Activated T-cell treated with anti-CD3 and anti-CD28 coated beads, Interleukin-2, amount 50 U/mL, for 72 hours (primary cell): ENCODE measurements at regions not wholly inside any gene's neighbourhood (a gene's known extent, or its start where the extent isn't known, plus 50 kb on each side); places are given as distances from the start of the nearest gene placed in this dataset.

Source experiments
- ATAC-seq, 2 donors: fragments of 150-1000 bp; cut with Tn5 transposase; replicated peaks in 1 of 2; 2 replicates each; pipeline ENCODE4 v1.10.0; 2021; ENCODE audit warnings: moderate library complexity in 2 of 2, mild to moderate bottlenecking in 1 of 2
- DNase-seq, 2 donors: peaks; one replicate each; pipeline ENCODE4 v3.0.0; 2021 to 2022; ENCODE audit warnings: mixed read lengths in 1 of 2
- H3K27ac Mint-ChIP-seq: one replicate; pipeline ENCODE4 v1.8.0; 2022; ENCODE audit warnings: mild to moderate bottlenecking, moderate library complexity, mixed read lengths
- H3K27me3 Mint-ChIP-seq: one replicate; pipeline ENCODE4 v1.8.0; 2022; ENCODE audit warnings: low read depth, mixed read lengths
- H3K36me3 Mint-ChIP-seq, 2 donors: one replicate each; pipeline ENCODE4 v1.8.0; 2022; ENCODE audit warnings: mixed read lengths in 2 of 2, mild to moderate bottlenecking in 1 of 2; ENCODE audit not compliant: insufficient read depth in 2 of 2
- H3K4me1 Mint-ChIP-seq: one replicate; pipeline ENCODE4 v1.8.0; 2022; ENCODE audit warnings: low read depth, mixed read lengths
- H3K4me3 Mint-ChIP-seq, 2 donors: one replicate each; pipeline ENCODE4 v1.8.0; 2022; ENCODE audit warnings: mild to moderate bottlenecking in 2 of 2, mixed read lengths in 2 of 2, moderate library complexity in 2 of 2
- H3K9me3 Mint-ChIP-seq, 2 donors: one replicate each; pipeline ENCODE4 v1.8.0; 2022; ENCODE audit warnings: mixed read lengths in 2 of 2

GRCh38 chr4:23741681-23742191 is 148.1 kb downstream of the PPARGC1A start:
- no peak for ATAC-seq
- Mint-ChIP-seq H3K36me3 (no peaks in the 10 kb centered on the region), H3K27me3 (no peaks in the 10 kb centered on the region), H3K27ac (no peak overlapping the region), H3K4me3 (no peak overlapping the region), H3K9me3 (no peaks in the 10 kb centered on the region), H3K4me1 (no peaks in the 10 kb centered on the region)
- no peak for DNase-seq

- DNase-seq, result no peak
- Mint-ChIP-seq H3K9me3 (peaks cover 0 to 3% of the 10 kb centered on the region in 2 donors), H3K36me3 (no peaks in the 10 kb centered on the region), H3K27me3 (no peaks in the 10 kb centered on the region), H3K27ac (no peak overlapping the region), H3K4me1 (no peaks in the 10 kb centered on the region), H3K4me3 (no peak overlapping the region)
- no peak for ATAC-seq
These were observed 152.3 kb downstream of the PPARGC1A start for GRCh38 chr4:23737571-23737970.

DNA sequence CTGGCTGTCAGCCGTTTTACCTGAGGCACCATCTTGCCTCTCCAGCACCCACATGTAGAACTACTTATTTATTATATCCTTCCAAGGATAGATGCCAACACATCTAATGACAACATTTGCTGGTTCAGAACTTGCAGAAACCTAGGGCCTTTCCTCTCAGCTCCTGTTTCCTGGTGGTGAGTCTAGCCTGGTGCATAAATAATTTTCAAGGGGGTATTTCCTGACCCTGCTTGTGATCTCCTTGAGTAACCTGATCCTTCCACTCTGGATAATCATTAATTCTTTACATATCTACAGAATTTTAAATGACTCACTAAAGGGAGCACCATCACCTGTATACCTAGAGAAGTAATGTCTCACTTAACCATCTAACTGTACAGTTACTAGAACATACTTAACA is 153.4 kb downstream of the PPARGC1A start:
- ATAC-seq, result no peak
- Mint-ChIP-seq H3K4me1 (no peaks in the 10 kb centered on the region), H3K27me3 (no peaks in the 10 kb centered on the region), H3K9me3 (peaks cover 0 to 3% of the 10 kb centered on the region in 2 donors), H3K4me3 (no peak overlapping the region), H3K36me3 (no peaks in the 10 kb centered on the region), H3K27ac (no peak overlapping the region)
- no peak for DNase-seq

DNA sequence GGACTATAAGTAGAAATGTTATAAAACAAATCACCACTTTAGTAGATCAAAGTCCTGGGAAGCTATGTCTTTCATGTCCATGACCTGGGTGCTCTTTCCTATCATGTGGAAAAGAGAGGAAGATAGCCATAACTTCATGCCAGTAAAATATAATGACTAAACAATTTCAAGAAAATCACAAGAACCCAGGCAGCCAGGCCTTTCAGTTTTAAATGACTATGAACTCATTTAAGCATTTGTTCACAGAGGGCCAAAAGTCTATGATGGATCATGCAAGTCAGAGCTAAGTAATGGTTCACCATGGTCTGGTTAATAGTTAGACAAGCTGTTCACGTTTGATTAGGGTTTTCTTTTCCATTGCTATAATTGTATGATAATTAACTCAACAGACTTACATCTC is 155.8 kb downstream of the PPARGC1A start:
- Mint-ChIP-seq H3K27me3 (no peaks in the 10 kb centered on the region), H3K36me3 (no peaks in the 10 kb centered on the region), H3K27ac (no peak overlapping the region), H3K9me3 (peaks cover 0 to 3% of the 10 kb centered on the region in 2 donors), H3K4me1 (no peaks in the 10 kb centered on the region), H3K4me3 (no peak overlapping the region)
- DNase-seq (no peak), ATAC-seq (no peak)

DNA sequence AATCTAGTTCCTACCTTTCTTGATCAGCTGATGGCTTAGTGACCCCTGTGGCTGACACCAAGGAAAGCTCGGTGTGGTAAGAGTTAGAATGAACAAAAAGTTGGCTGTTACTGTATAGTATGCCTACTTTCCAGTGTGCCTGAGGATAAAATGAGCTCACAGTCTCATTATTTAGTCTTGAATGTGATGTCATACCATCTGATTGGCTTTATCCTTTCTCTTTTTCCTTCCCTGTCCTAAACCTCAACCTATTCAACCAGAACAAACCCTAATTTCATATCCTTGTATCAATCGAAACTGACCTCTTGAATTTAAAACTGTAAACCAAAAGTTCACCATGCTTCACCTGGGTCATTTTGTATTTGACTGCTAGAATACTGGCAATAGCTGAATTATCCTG is 156.4 kb downstream of the PPARGC1A start:
- no peaks in the 10 kb centered on the region for H3K36me3 Mint-ChIP-seq
- ATAC-seq, result no peak
- H3K4me3 Mint-ChIP-seq, result no peak overlapping the region
- H3K9me3 Mint-ChIP-seq, result peaks cover 0 to 3% of the 10 kb centered on the region in 2 donors
- H3K4me1 Mint-ChIP-seq, result no peaks in the 10 kb centered on the region
- no peak overlapping the region for H3K27ac Mint-ChIP-seq
- DNase-seq, result no peak
- H3K27me3 Mint-ChIP-seq, result no peaks in the 10 kb centered on the region

DNA sequence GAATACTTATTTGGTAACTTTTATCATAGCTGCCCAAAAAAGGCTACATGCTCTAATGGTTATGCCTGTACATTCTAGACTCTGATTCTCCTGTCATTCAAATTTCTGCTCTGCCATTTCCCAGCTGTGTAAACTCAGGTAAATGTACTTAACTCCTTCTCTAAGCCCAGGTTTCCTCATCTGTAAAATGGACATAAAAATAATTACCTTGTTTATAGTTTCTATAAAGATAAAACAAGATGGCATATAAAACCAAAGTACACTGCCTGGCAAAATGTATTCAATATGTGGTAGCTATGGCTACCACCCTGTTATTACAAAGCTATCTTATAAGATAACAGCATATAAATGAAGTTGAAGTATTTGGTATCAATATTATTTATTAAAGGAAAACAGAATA is 158.8 kb downstream of the PPARGC1A start:
- Mint-ChIP-seq H3K9me3 (peaks cover 0 to 2% of the 10 kb centered on the region in 2 donors), H3K36me3 (no peaks in the 10 kb centered on the region)
- ATAC-seq, result no peak

DNA sequence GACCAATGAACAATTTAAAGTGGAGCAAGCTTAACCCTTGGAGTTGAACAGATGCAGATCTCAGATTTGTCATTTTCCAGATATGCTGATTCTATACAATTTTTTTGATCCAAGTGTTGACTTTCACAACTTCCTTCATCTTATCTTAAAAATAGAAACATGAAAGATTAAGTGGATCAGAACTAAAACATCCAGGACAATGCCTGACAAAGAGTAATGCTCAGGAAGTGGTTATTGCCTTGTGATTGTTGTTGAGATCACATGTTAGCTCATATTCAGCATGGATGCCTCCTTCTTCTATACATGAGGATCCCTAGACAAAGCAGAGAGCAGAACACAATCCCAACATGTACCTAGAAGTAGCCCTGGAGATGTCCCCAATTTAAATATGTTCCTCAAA is 160.9 kb downstream of the PPARGC1A start:
- no peak overlapping the region for H3K27ac Mint-ChIP-seq
- DNase-seq (no peak), ATAC-seq (no peak)
- no peaks in the 10 kb centered on the region for H3K36me3 Mint-ChIP-seq
- no peaks in the 10 kb centered on the region for H3K4me1 Mint-ChIP-seq
- no peaks in the 10 kb centered on the region for H3K27me3 Mint-ChIP-seq
- no peaks in the 10 kb centered on the region for H3K9me3 Mint-ChIP-seq
- no peak overlapping the region for H3K4me3 Mint-ChIP-seq

More for the DNA sequence above, 158.8 kb downstream of the PPARGC1A start:
- Mint-ChIP-seq H3K27me3 (no peaks in the 10 kb centered on the region), H3K27ac (no peak overlapping the region), H3K4me1 (no peaks in the 10 kb centered on the region), H3K4me3 (no peak overlapping the region)
- DNase-seq, result no peak

GRCh38 chr4:23728393-23728792 is 161.5 kb downstream of the PPARGC1A start:
- Mint-ChIP-seq H3K27ac (no peak overlapping the region), H3K9me3 (no peaks in the 10 kb centered on the region), H3K4me1 (no peaks in the 10 kb centered on the region), H3K36me3 (no peaks in the 10 kb centered on the region), H3K4me3 (no peak overlapping the region), H3K27me3 (no peaks in the 10 kb centered on the region)
- ATAC-seq (no peak), DNase-seq (no peak)

DNA sequence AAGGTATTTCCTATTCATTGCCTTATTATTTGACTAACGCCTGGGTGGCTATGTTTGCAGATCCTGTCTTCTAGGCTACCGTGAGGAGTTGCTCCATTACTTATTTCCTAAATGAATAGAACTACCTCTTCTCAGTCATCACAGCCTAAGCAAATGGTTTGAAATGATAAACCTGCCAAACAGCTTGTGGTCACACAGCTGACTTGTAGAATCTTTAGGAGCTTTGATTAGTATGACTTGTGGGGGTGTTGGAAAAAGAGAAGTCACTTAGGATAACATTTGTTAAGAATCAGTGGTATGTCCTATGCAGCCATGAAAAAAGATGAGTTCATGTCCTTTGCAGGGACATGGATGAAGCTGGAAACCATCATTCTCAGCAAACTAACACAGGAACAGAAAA is 169.3 kb downstream of the PPARGC1A start:
- no peaks in the 10 kb centered on the region for H3K4me1 Mint-ChIP-seq
- DNase-seq (no peak), ATAC-seq (no peak)
- no peaks in the 10 kb centered on the region for H3K36me3 Mint-ChIP-seq
- no peak overlapping the region for H3K4me3 Mint-ChIP-seq
- H3K27me3 Mint-ChIP-seq, result no peaks in the 10 kb centered on the region
- no peaks in the 10 kb centered on the region for H3K9me3 Mint-ChIP-seq
- H3K27ac Mint-ChIP-seq, result no peak overlapping the region

DNA sequence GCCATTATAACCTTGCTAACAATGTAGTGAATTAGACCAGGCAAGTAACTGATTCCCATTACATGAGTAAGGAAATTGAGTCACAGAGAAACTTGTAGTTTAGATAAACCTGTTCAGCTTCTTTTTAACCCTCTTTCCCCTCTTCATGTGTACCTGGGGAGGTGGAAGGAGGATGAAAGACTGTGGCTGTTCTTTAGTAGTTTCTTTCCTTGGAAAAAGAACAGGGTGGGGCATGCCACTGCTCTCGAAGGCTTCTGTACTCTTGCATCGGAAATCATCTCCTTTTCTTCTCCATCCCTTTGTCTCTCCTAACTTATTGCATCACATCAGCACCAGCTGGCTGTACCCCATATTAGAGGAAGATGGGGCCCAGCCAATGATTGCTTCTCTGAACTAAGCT is 171.4 kb downstream of the PPARGC1A start:
- Mint-ChIP-seq H3K27ac (no peak overlapping the region), H3K36me3 (no peaks in the 10 kb centered on the region), H3K9me3 (no peaks in the 10 kb centered on the region), H3K4me1 (no peaks in the 10 kb centered on the region), H3K27me3 (no peaks in the 10 kb centered on the region), H3K4me3 (no peak overlapping the region)
- ATAC-seq, result no peak
- no peak for DNase-seq

- H3K27ac Mint-ChIP-seq, result no peak overlapping the region
- DNase-seq (no peak), ATAC-seq (no peak)
These were observed 172.2 kb downstream of the PPARGC1A start for GRCh38 chr4:23717528-23718248.

DNA sequence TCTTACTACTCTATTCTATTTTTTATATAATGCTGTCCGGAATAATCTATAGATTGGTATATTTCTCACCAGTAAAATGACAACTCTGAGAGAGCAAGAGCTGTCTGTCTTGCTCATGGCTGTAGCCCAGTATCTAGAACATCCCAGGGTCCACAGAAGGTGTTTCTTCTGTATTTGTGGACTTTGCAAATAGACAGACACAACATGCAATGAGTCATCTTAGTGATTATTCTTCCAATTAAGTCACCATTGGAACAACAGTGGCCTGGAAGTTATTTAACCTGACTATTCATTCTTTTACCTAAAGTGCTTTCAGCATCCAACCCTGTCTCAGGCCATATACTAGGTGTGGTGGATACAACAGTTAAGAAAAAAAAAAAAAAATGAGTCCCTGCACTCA is 179.5 kb downstream of the PPARGC1A start:
- Mint-ChIP-seq H3K36me3 (no peaks in the 10 kb centered on the region), H3K4me1 (no peaks in the 10 kb centered on the region), H3K27ac (no peak overlapping the region), H3K4me3 (no peak overlapping the region), H3K27me3 (no peaks in the 10 kb centered on the region), H3K9me3 (no peaks in the 10 kb centered on the region)
- no peak for ATAC-seq
- DNase-seq, result no peak

More at GRCh38 chr4:23717528-23718248, 172.2 kb downstream of the PPARGC1A start:
- H3K4me3 Mint-ChIP-seq, result no peak overlapping the region
- H3K9me3 Mint-ChIP-seq, result no peaks in the 10 kb centered on the region
- no peaks in the 10 kb centered on the region for H3K4me1 Mint-ChIP-seq
- H3K27me3 Mint-ChIP-seq, result no peaks in the 10 kb centered on the region
- H3K36me3 Mint-ChIP-seq, result no peaks in the 10 kb centered on the region

- Mint-ChIP-seq H3K4me1 (no peaks in the 10 kb centered on the region), H3K4me3 (no peak overlapping the region), H3K36me3 (no peaks in the 10 kb centered on the region), H3K27ac (no peak overlapping the region), H3K27me3 (no peaks in the 10 kb centered on the region), H3K9me3 (peaks cover 2 to 4% of the 10 kb centered on the region in 2 donors)
- no peak for DNase-seq
- ATAC-seq, result no peak
These were observed 182.2 kb downstream of the PPARGC1A start for GRCh38 chr4:23707652-23708026.
